Peyer's patch (tissue), 4 donors: ENCODE measurements at regions not wholly inside any gene's neighbourhood (a gene's known extent, or its start where the extent isn't known, plus 50 kb on each side); places are given as distances from the start of the nearest gene placed in this dataset.

ENCODE experiments used
- DNase-seq, 3 donors: peaks; one replicate each; pipeline ENCODE4 v3.0.0-alpha.2; 2017 to 2019
- H3K27ac ChIP-seq, 4 donors: fragments of 200-600 bp; sonication (generic); one replicate each; pipeline ENCODE4 v1.5.1; 2016 to 2019
- H3K27me3 ChIP-seq, 2 donors: fragments of 200-600 bp; sonication (generic); one replicate each; pipeline ENCODE4 v1.5.1; 2019
- H3K36me3 ChIP-seq, 3 donors: fragments of 200-600 bp; sonication (generic); one replicate each; pipeline ENCODE4 v1.5.1; 2016 to 2019
- H3K4me1 ChIP-seq, 4 donors: fragments of 200-600 bp; sonication (generic); one replicate each; pipeline ENCODE4 v1.5.1; 2016 to 2019
- H3K4me3 ChIP-seq, 4 donors: fragments of 200-600 bp; sonication (generic); 1 replicate in 3 of 4; 2 replicates in 1 of 4; pipeline ENCODE4 v1.5.1; 2016 to 2019; ENCODE audit warnings: mild to moderate bottlenecking in 1 of 4
- H3K9me3 ChIP-seq, 4 donors: fragments of 200-600 bp; sonication (generic); one replicate each; pipeline ENCODE4 v1.5.1; 2016 to 2019; ENCODE audit warnings: mild to moderate bottlenecking in 1 of 4
- POLR2A ChIP-seq, 2 donors: fragments of 450-650 bp; IDR thresholded peaks; one replicate each; pipeline ENCODE4 v1.5.1; 2017; ENCODE audit warnings: antibody characterized with exemption in 2 of 2, mild to moderate bottlenecking in 2 of 2, moderate library complexity in 2 of 2
- TF ChIP-seq, protein P1 (sequence below), 6 experiments: fragments of 450-650 bp in 4 of 6; fragments of 200-600 bp in 2 of 6; sonication (generic) in 1 of 6; IDR thresholded peaks; one replicate each; pipeline ENCODE4 v1.5.1; 2017 to 2019; ENCODE audit warnings: antibody characterized with exemption in 6 of 6, mild to moderate bottlenecking in 3 of 6, moderate library complexity in 1 of 6

DNA sequence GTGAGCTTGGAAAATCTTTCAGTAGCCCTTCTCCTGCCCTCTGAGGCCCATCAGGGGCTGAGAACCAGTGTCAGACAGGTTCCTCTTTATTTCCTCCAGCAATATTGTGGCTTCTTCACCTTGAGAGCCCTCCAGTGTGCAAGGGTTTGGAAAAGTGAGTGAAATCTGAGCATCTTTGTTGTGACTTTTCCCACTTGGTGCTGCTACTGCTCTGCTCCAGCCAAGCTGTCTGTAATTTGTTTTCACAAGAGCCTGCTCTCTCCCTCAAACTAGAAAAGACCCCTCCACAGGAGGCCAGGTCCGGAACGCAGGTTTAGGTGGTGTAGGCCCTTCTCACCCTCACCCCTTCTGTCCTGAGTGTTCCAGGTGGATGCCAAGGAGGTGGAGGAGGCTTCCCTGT, 57.4 kb upstream of the SPRY4 start:
- DNase-seq = no peak
- H3K27ac ChIP-seq = no peak overlapping the region
- no peak for TF ChIP-seq POLR2A (IDR thresholded peaks at IDR 0.05)
- TF ChIP-seq, protein P1, sequence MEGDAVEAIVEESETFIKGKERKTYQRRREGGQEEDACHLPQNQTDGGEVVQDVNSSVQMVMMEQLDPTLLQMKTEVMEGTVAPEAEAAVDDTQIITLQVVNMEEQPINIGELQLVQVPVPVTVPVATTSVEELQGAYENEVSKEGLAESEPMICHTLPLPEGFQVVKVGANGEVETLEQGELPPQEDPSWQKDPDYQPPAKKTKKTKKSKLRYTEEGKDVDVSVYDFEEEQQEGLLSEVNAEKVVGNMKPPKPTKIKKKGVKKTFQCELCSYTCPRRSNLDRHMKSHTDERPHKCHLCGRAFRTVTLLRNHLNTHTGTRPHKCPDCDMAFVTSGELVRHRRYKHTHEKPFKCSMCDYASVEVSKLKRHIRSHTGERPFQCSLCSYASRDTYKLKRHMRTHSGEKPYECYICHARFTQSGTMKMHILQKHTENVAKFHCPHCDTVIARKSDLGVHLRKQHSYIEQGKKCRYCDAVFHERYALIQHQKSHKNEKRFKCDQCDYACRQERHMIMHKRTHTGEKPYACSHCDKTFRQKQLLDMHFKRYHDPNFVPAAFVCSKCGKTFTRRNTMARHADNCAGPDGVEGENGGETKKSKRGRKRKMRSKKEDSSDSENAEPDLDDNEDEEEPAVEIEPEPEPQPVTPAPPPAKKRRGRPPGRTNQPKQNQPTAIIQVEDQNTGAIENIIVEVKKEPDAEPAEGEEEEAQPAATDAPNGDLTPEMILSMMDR (IDR thresholded peaks at IDR 0.05) = no peak
- no peak overlapping the region for H3K4me3 ChIP-seq
- H3K9me3 ChIP-seq = no peaks in the 10 kb centered on the region
- no peaks in the 10 kb centered on the region for H3K36me3 ChIP-seq
- H3K27me3 ChIP-seq = no peaks in the 10 kb centered on the region
- peaks cover 0 to 7% (median 0%) of the 10 kb centered on the region in 4 donors for H3K4me1 ChIP-seq

DNA sequence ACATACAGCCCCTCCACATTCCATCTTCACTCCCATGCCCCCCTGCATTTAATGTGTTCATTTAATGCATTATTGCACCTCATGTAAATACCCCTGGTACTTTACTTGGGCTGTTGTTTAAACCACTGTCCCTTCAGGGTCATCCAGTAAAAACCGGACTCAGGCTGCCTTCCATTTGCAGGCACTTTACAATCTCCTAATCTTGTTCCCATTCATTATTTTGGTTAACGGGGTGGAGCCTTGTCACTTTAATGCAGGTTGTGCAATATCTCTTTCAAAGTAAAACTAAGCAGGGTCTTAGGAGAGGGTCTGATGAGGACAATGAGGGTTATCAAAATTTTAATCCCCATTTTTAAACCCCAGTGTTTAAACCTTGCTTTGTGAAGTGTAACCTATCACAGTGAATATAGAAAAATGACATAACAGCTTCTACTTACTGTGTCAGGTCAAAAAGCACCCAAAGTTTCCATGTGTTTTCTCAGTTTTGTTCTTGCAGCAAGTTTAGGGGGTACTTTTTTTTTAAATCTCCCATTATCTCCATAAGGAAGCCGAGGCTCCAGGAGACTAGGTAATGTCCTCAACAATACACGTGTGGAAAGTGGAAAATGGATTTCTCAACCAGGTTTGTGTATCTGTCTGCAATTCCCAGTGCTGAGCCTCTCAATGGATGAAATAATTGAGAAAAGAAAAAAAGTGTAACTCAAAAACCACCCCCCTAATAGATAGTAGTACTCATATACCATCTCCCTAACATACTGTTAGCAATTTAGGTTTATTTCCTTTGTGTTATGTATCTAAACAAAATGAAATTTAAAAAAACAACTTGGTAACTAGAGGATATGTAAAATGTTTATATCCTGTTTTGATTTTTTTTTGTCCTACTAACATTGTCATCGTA, 54.2 kb upstream of the SPRY4 start:
- Histone ChIP-seq H3K27me3 (no peaks in the 10 kb centered on the region), H3K27ac (no peak overlapping the region), H3K36me3 (no peaks in the 10 kb centered on the region), H3K4me3 (no peak overlapping the region), H3K4me1 (peaks cover 0 to 1% (median 0%) of the 10 kb centered on the region in 4 donors), H3K9me3 (no peaks in the 10 kb centered on the region)
- TF ChIP-seq, protein P1 (IDR thresholded peaks at IDR 0.05) = no peak
- TF ChIP-seq POLR2A (IDR thresholded peaks at IDR 0.05) = no peak
- DNase-seq = no peak

DNA sequence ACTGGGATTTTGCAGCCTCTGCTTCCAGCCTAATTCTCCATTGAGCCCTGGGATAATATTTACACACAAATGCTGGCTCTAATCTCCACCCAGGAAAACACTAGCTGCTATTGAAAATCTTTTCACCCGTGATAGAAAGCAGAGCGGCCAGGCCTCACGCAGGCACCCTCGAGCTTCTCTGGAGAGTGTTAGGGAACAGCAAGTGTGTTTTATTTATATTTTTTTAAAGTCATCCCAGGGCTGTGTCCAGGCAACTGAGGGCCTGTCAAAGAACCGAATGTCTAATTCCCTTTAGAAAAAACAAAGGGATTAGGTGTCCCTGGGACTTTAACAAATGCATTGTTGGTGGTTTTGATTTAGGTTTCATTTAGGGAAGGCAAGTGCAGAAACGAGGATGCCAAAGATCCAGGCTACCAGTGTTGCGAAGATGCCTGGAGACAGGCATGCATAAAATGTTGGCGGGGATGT, 51.2 kb upstream of the SPRY4 start:
- no peaks in the 10 kb centered on the region for H3K27me3 ChIP-seq
- DNase-seq = no peak
- H3K27ac ChIP-seq = no peak overlapping the region
- H3K4me1 ChIP-seq = no peaks in the 10 kb centered on the region
- H3K36me3 ChIP-seq = no peaks in the 10 kb centered on the region
- no peak for TF ChIP-seq POLR2A (IDR thresholded peaks at IDR 0.05)
- TF ChIP-seq, protein P1 (IDR thresholded peaks at IDR 0.05) = no peak
- H3K4me3 ChIP-seq = no peak overlapping the region
- H3K9me3 ChIP-seq = no peaks in the 10 kb centered on the region
